ENCODE measurements at regions not wholly inside any gene's neighbourhood (a gene's known extent, or its start where the extent isn't known, plus 50 kb on each side); places are given as distances from the start of the nearest gene placed in this dataset.

DNA sequence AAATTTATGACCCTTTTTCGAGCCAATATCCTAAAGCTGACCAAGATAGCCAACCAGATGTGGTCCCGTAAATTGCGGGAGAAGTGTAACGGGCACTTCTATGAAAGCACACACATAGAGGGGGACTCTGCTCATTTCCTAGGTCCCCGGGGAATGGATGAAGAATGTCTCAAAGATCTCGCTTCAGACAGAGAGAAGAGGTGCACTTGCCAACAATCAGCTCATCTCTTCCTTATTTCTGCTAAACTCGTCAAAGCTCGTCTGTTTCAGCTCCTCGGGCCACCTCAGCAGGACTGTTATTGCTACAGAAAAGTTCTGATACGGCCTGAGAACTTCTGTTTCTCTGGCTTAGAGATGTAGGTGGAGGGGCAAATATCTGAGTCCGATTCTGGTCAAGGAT is 71.8 kb downstream of the TM2D3 start:
- TF ChIP-seq, protein P1, sequence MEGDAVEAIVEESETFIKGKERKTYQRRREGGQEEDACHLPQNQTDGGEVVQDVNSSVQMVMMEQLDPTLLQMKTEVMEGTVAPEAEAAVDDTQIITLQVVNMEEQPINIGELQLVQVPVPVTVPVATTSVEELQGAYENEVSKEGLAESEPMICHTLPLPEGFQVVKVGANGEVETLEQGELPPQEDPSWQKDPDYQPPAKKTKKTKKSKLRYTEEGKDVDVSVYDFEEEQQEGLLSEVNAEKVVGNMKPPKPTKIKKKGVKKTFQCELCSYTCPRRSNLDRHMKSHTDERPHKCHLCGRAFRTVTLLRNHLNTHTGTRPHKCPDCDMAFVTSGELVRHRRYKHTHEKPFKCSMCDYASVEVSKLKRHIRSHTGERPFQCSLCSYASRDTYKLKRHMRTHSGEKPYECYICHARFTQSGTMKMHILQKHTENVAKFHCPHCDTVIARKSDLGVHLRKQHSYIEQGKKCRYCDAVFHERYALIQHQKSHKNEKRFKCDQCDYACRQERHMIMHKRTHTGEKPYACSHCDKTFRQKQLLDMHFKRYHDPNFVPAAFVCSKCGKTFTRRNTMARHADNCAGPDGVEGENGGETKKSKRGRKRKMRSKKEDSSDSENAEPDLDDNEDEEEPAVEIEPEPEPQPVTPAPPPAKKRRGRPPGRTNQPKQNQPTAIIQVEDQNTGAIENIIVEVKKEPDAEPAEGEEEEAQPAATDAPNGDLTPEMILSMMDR (IDR thresholded peaks at IDR 0.05; ENCODE audit: low read depth, low read length, poor library complexity, severe bottlenecking) = no peak
- no peak for TF ChIP-seq EZH2phosphoT487 (IDR thresholded peaks at IDR 0.05; ENCODE audit: borderline replicate concordance, low read length)

Data from DOHH2 (cell line).